ENCODE measurements at regions not wholly inside any gene's neighbourhood (a gene's known extent, or its start where the extent isn't known, plus 50 kb on each side); places are given as distances from the start of the nearest gene placed in this dataset.

DNA sequence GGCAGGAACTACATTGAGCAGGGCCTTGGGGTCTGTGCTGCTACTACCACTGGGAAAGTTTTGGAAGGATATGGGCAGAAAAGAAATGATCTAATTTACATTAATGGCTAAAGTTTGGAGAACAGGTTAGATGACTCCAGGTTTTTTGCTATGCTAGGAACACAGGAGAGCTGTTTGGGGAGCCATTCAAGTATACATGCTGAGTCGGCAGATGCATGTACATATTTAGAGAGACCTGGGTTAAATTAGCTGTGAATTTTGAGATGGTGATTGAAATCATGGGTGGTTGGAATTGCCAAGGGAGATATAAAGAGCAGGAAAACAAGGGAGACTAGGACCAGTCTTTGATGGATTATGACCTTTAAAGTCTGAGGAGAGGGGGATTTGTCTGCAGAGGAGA is 113.1 kb upstream of the BACH2 start:
- Histone ChIP-seq H3K4me3 (no peak overlapping the region), H3K4me1 (no peaks in the 10 kb centered on the region), H3K27me3 (no peaks in the 10 kb centered on the region), H3K9me3 (no peaks in the 10 kb centered on the region), H3K36me3 (no peaks in the 10 kb centered on the region), H3K27ac (no peak overlapping the region)
- TF ChIP-seq, protein P1, sequence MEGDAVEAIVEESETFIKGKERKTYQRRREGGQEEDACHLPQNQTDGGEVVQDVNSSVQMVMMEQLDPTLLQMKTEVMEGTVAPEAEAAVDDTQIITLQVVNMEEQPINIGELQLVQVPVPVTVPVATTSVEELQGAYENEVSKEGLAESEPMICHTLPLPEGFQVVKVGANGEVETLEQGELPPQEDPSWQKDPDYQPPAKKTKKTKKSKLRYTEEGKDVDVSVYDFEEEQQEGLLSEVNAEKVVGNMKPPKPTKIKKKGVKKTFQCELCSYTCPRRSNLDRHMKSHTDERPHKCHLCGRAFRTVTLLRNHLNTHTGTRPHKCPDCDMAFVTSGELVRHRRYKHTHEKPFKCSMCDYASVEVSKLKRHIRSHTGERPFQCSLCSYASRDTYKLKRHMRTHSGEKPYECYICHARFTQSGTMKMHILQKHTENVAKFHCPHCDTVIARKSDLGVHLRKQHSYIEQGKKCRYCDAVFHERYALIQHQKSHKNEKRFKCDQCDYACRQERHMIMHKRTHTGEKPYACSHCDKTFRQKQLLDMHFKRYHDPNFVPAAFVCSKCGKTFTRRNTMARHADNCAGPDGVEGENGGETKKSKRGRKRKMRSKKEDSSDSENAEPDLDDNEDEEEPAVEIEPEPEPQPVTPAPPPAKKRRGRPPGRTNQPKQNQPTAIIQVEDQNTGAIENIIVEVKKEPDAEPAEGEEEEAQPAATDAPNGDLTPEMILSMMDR (IDR thresholded peaks at IDR 0.05): no peak
- no peak for TF ChIP-seq POLR2A (IDR thresholded peaks at IDR 0.05)
- intact Hi-C loops (cut with DNase I; ENCODE audit: low total_unique reads): no loop called here
- no peak for DNase-seq

DNA sequence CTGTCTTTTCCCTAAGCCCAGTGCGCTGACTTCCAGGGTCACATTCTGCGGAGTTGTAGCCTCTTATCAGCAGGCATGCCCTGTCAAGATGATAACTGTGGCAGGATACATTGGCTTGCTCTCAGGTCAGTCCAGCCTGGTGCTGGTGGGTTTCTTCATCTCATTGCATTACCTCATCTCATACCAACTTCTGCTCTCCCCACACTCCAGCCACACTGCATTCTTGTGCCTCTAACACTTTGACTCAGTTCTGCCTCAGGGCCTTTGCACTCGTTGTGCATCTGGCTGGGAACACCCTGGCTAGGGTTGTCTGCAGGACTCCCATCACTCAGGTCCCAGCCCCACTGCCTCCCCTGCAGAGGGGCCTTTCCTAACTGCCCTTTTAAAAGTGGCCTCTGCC is 110.3 kb upstream of the BACH2 start:
- intact Hi-C loops (cut with DNase I; ENCODE audit: low total_unique reads): no loop called here
- H3K4me3 ChIP-seq: no peak overlapping the region
- H3K27ac ChIP-seq: no peak overlapping the region

DNA sequence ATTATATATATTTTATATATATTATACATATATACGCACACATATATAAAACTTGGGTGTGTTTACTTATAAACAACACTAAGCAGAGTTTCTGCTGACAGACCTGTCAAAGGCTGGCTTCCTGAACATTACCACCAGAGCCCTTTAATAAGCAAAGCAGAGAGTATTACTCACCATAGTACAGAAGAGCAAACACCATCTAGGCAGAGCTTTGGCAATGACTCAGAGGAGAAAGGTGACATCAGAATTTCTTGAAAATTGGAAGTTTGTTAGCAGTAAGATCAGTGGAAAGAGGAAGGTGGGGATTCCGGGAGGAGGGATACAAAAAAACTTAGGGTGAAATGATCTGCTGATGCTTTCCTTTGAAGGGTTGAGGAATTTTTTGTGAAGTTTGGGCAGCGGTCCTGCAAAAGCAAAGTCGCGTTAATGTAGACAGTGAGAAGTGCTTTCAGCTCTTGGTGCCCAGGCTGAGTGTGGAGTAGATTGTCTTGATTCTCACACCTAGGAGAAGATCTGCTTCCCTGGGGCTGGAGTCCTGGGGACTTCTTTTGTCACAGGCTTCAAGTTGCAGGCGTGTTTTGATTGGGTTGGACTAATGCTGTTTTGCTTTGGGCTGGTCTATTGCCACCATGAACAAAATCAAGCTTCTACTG is 109.6 kb upstream of the BACH2 start:
- no peak for DNase-seq
- H3K9me3 ChIP-seq: no peaks in the 10 kb centered on the region
- no peaks in the 10 kb centered on the region for H3K4me1 ChIP-seq
- H3K4me3 ChIP-seq: no peak overlapping the region
- intact Hi-C loops (cut with DNase I; ENCODE audit: low total_unique reads): no loop called here
- no peaks in the 10 kb centered on the region for H3K27me3 ChIP-seq
- H3K27ac ChIP-seq: no peak overlapping the region
- TF ChIP-seq, protein P1 (IDR thresholded peaks at IDR 0.05): no peak
- no peak for TF ChIP-seq POLR2A (IDR thresholded peaks at IDR 0.05)
- H3K36me3 ChIP-seq: no peaks in the 10 kb centered on the region

More for the DNA sequence above, 110.3 kb upstream of the BACH2 start:
- Histone ChIP-seq H3K9me3 (no peaks in the 10 kb centered on the region), H3K4me1 (no peaks in the 10 kb centered on the region), H3K27me3 (no peaks in the 10 kb centered on the region), H3K36me3 (no peaks in the 10 kb centered on the region)
- no peak for TF ChIP-seq POLR2A (IDR thresholded peaks at IDR 0.05)
- TF ChIP-seq, protein P1 (IDR thresholded peaks at IDR 0.05): no peak
- no peak for DNase-seq

GRCh38 chr6:90403489-90404381 is 107.1 kb upstream of the BACH2 start:
- DNase-seq: peak; percentile 30 to 39
- Histone ChIP-seq H3K27ac (no peak overlapping the region), H3K4me1 (no peaks in the 10 kb centered on the region), H3K4me3 (no peak overlapping the region), H3K9me3 (no peaks in the 10 kb centered on the region), H3K36me3 (no peaks in the 10 kb centered on the region), H3K27me3 (no peaks in the 10 kb centered on the region)
- intact Hi-C loops (cut with DNase I; ENCODE audit: low total_unique reads): no loop called here
- TF ChIP-seq, protein P1 (IDR thresholded peaks at IDR 0.05): no peak
- TF ChIP-seq POLR2A (IDR thresholded peaks at IDR 0.05): no peak

DNA sequence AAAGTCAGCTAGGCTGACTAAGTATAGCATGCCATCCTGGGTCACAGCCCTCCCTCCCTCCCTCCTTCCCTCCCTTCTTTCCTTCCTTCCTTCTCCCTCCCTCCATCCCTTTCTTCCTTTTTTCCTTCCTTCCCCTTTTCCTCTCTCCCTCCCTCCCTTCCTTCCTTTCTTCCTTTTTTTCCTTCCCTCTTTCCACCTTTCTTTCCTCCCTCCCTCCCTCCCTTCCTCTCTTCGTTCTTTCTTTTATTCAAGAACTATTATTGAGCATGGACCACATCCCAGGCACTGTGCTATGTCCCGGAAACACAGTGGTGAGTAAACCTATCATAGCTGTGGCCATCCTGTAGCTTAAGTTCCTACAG is 106.2 kb upstream of the BACH2 start:
- no peaks in the 10 kb centered on the region for H3K36me3 ChIP-seq
- intact Hi-C loops (cut with DNase I; ENCODE audit: low total_unique reads): no loop called here
- no peak overlapping the region for H3K4me3 ChIP-seq
- H3K4me1 ChIP-seq: no peaks in the 10 kb centered on the region
- H3K9me3 ChIP-seq: no peaks in the 10 kb centered on the region
- TF ChIP-seq, protein P1 (IDR thresholded peaks at IDR 0.05): no peak
- TF ChIP-seq POLR2A (IDR thresholded peaks at IDR 0.05): no peak
- no peak for DNase-seq
- H3K27ac ChIP-seq: no peak overlapping the region
- no peaks in the 10 kb centered on the region for H3K27me3 ChIP-seq

All from uterus (tissue), 3 donors.